ENCODE measurements at regions not wholly inside any gene's neighbourhood (a gene's known extent, or its start where the extent isn't known, plus 50 kb on each side); places are given as distances from the start of the nearest gene placed in this dataset.

DNA sequence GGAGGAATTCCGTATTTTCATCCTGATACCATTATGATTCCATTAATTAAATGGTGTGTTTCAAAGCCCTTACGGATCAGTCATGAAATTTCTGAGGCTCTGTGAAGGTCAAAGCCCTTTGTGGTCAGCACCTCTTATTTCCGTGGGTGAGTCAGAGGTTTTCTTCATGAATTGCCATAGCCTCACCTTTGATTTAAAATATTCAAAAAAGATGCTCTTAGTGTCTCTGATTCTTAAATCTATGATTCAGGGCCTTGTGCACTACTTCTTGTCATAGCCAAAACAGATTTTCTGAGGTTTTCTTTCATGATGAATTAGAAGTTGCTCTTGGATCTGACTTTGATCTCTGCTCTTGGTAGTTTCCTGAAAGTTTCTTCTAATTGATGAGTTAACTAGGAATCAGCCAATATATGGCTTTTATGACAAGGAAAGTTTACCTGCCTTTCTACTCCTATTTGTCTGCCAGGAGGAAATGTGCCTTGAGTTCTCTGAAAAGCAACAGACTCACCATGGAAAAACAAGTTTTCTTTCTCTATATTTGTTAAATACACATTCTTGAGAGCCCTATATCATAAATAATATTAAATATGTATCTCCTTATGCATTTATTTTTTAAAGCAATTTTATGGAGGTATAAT is 613.0 kb downstream of the UTRN start:
- no peak for TF ChIP-seq CTCF (IDR thresholded peaks at IDR 0.05; ENCODE audit: partially characterized antibody, unreplicated experiment)
- H3K9me3 Mint-ChIP-seq (ENCODE audit: unreplicated experiment): no peaks in the 10 kb centered on the region
- H3K27ac Mint-ChIP-seq (ENCODE audit: unreplicated experiment): no peak overlapping the region
- no peak for DNase-seq
- no peak overlapping the region for H3K4me3 Mint-ChIP-seq (ENCODE audit: unreplicated experiment)
- H3K36me3 Mint-ChIP-seq (ENCODE audit: unreplicated experiment): peaks cover 4% of the 10 kb centered on the region
- peaks cover 2% of the 10 kb centered on the region for H3K27me3 Mint-ChIP-seq (ENCODE audit: unreplicated experiment)
- H3K4me1 Mint-ChIP-seq (ENCODE audit: low read depth, unreplicated experiment): peaks cover 3% of the 10 kb centered on the region

DNA sequence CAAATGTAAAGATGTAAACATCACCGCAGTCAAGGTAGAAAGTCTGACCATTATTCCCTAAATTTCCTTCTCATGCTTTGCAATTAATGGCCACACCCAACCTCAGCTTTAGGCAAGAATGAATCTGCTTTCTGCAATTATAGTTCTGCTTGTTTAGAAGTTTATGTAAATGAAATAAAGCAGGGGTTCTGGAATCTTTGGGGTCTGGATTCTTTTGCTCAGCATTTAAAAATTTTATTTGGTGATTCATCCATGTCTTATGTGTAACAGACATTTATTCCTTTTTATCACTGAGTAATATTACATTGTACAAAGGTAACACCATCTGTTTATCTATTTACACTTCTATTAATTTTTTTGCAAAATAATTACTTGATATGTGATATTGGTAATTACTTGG is 613.6 kb downstream of the UTRN start:
- Mint-ChIP-seq H3K9me3 (ENCODE audit: unreplicated experiment) (no peaks in the 10 kb centered on the region), H3K4me1 (ENCODE audit: low read depth, unreplicated experiment) (peaks cover 3% of the 10 kb centered on the region), H3K4me3 (ENCODE audit: unreplicated experiment) (no peak overlapping the region), H3K36me3 (ENCODE audit: unreplicated experiment) (peaks cover 4% of the 10 kb centered on the region), H3K27me3 (ENCODE audit: unreplicated experiment) (peaks cover 2% of the 10 kb centered on the region), H3K27ac (ENCODE audit: unreplicated experiment) (no peak overlapping the region)
- DNase-seq: no peak
- no peak for TF ChIP-seq CTCF (IDR thresholded peaks at IDR 0.05; ENCODE audit: partially characterized antibody, unreplicated experiment)

GRCh38 chr6:144899161-144899560 is 614.0 kb downstream of the UTRN start:
- Mint-ChIP-seq H3K27ac (ENCODE audit: unreplicated experiment) (no peak overlapping the region), H3K4me1 (ENCODE audit: low read depth, unreplicated experiment) (peaks cover 3% of the 10 kb centered on the region), H3K4me3 (ENCODE audit: unreplicated experiment) (no peak overlapping the region), H3K27me3 (ENCODE audit: unreplicated experiment) (peaks cover 2% of the 10 kb centered on the region), H3K9me3 (ENCODE audit: unreplicated experiment) (no peaks in the 10 kb centered on the region), H3K36me3 (ENCODE audit: unreplicated experiment) (peaks cover 4% of the 10 kb centered on the region)
- no peak for TF ChIP-seq CTCF (IDR thresholded peaks at IDR 0.05; ENCODE audit: partially characterized antibody, unreplicated experiment)
- DNase-seq: no peak

- no peak for DNase-seq
- Mint-ChIP-seq H3K4me1 (ENCODE audit: low read depth, unreplicated experiment) (no peaks in the 10 kb centered on the region), H3K4me3 (ENCODE audit: unreplicated experiment) (no peak overlapping the region), H3K36me3 (ENCODE audit: unreplicated experiment) (peaks cover 4% of the 10 kb centered on the region), H3K27me3 (ENCODE audit: unreplicated experiment) (peaks cover 2% of the 10 kb centered on the region), H3K27ac (ENCODE audit: unreplicated experiment) (no peak overlapping the region), H3K9me3 (ENCODE audit: unreplicated experiment) (no peaks in the 10 kb centered on the region)
- no peak for TF ChIP-seq CTCF (IDR thresholded peaks at IDR 0.05; ENCODE audit: partially characterized antibody, unreplicated experiment)
Observed at GRCh38 chr6:144901412-144901811, 616.3 kb downstream of the UTRN start.

DNA sequence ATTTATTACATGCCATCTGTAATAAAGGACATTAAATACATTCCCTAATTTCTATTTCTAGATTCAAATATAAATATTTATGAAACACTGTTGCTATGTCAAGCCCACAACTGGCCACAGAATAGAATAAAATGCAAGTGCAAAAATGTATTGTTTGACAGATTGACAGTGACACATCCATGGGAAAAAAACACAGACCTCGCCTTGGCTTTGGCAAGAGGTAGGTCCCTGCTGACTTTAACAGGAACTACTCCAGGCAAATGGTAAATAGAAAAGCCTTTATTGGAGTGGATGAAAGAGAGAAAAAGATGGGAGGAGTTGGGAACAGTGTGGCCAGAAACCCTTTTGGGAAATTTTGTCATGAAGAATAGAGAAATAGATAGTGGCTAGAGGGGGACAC is 622.9 kb downstream of the UTRN start:
- Mint-ChIP-seq H3K27ac (ENCODE audit: unreplicated experiment) (no peak overlapping the region), H3K9me3 (ENCODE audit: unreplicated experiment) (no peaks in the 10 kb centered on the region), H3K36me3 (ENCODE audit: unreplicated experiment) (no peaks in the 10 kb centered on the region), H3K27me3 (ENCODE audit: unreplicated experiment) (no peaks in the 10 kb centered on the region), H3K4me1 (ENCODE audit: low read depth, unreplicated experiment) (no peaks in the 10 kb centered on the region), H3K4me3 (ENCODE audit: unreplicated experiment) (no peak overlapping the region)
- DNase-seq: no peak
- no peak for TF ChIP-seq CTCF (IDR thresholded peaks at IDR 0.05; ENCODE audit: partially characterized antibody, unreplicated experiment)
